D341Med (cell line): ENCODE measurements at regions not wholly inside any gene's neighbourhood (a gene's known extent, or its start where the extent isn't known, plus 50 kb on each side); places are given as distances from the start of the nearest gene placed in this dataset.
"Not testable (repeated sequence)": the region's sequence is repeated elsewhere in the genome, so short reads cannot be mapped to it uniquely, and the experiment has no call there.

Experiments used
- DNase-seq: peaks from one replicate; pipeline ENCODE4 v3.0.0; 2012; ENCODE audit warnings: low spot score

DNA sequence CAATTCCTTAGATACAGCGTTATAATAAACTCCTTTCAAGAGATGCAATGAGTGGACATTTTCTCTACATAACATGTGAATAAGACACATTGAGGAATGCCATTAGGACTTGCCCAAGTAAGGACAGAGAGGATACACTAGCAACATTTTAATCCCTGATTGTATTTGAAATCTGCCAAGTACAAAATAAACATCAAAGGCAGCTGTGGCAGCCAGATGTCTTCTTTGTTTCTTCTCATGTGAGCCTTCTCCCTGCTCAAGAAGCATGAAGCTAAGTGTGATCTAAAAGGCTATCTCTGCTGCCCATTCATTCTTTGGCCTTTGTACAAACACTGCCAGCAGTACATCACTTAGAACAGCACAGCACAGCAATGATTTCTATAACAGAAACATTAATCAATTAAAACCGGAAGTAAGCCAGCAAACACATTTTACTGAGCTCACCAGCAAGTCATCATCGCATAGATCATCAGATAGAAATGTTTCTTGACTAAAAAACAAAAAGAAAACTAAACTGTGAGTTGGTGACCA lies 364.0 kb downstream of the CNTN6 start:
- no peak for DNase-seq

DNA sequence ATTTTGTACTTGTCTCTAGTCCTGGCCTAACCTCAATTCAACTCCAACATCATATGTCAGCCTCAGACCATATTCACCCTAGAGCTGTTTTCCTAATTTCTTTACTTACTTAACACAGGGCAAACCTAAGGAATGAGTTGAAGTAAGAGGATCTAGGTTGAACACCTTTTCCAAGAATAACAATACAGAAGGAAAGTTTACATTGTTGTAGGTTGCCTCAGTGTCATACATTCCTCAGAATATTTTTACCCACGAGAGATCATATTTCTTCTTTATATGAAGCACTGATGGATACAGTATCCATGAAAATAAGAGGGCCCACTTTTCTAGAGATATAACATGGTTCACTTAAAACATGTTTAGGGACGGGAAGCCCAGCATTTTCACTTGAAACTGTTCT lies 369.5 kb downstream of the CNTN6 start:
- DNase-seq: no peak

DNA sequence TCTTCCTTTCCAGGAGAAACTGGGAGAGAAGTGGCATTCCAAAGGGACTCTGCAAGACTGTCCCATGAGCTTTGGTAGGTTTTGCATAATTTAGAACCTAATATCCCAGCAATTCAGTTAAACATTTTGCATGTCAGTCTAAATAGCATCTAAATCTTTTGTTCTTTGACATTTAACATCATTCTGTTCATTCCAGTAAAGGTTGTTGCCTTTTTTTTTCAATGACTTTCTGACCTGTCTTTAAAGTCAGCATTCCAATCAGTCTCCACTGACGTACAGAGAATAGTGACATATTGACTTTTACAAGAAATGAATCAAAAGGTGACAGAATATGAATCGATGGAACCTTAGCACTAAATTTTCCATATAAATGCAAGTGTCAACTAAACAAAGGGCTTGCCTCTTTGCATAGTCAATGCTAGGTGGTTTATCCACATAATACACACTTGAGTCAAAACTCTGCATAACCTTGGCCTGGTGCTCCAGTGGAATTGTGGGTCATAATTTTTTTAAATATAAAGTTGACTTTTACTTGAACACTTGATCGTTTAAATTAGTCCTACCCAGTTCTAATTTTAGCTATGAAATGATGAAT lies 370.1 kb downstream of the CNTN6 start:
- DNase-seq: no peak

DNA sequence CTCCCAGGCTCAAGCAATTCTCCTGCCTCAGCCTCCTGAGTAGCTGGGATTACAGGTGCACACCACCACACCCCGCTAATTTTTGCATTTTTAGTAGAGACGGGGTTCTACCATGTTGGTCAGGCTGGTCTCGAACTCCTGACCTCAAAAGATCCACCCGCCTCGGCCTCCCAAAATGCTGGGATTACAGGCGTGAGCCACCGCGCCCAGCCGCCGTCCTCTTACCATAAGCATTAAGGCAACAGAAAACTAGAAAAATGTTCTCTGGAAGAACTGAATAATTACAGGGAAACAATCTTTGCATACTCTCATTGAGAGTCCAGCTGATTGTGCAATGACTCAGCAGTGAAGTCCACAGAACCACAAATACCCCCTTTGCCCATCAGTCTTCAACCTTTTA lies 372.3 kb downstream of the CNTN6 start:
- not testable (repeated sequence) for DNase-seq

DNA sequence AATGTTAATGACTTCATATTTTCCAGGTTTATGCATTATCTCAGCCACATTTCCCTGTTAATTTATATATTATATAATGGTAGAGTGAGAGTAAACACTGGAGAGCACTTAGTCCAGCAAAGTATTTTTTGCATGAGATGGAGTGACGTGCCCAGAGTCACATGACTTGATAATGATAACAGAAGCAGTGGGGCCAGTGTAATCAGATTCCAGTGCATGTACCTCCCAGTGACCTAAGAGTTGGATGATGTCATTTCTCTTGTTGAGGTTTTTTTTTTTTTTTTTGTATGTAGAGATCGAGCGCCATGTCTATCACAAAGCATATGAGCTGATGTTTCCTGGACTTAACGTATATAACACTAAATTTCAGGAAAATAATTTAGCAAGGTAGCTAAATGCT lies 375.3 kb downstream of the CNTN6 start:
- no peak for DNase-seq

DNA sequence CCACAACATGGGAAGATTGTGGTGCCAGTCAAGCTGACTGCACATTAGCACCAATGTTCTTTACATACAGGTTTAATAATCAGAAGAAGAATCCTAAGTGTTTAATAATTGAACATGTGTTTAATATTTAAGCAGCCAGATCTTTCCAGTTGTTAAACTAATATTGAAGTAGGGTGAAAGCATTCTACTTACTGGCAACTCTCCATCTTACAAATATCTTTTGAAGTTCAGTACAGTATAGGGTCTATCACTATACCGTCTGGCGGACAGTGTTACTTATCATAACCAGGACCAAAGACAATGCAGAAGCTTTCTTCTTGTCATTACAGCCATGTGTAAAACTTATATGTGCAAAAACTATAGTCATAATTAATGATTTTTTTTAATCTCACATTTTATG lies 376.4 kb downstream of the CNTN6 start:
- no peak for DNase-seq

DNA sequence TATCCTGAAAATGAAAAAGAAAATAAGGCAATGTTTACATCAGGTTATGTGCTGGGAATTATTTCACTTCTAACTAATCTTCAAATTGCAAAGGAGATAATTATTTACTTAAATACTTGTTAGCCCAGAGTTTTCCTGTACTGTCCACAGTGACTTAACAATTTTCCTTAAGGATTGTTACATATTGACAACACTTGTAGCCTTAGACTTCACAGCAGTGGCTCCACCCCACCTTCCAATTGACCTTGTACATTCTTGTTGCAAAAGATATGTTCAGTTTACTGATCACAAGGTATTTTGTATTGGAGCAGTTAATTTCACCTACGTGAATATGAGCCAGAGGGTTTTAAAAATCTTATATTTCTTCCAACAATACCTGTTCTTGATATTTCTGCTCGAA lies 376.9 kb downstream of the CNTN6 start:
- no peak for DNase-seq

DNA sequence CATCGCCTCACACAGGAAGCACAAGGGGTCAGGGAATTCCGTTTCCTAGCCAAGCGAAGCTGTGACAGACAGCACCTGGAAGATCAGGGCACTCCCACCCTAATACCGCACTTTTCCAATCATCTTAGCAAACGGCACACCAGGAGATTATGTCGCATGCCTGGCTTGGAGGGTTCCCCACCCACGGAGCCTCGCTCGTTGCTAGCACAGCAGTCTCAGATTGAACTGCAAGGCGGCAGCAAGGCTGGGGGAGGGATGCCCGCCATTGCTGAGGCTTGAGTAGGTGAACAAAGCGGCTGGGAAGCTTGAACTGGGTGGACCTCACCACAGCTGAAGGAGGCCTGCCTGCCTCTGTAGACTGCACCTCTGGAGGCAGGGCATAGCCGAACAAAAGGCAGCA lies 384.8 kb downstream of the CNTN6 start:
- DNase-seq: no peak

DNA sequence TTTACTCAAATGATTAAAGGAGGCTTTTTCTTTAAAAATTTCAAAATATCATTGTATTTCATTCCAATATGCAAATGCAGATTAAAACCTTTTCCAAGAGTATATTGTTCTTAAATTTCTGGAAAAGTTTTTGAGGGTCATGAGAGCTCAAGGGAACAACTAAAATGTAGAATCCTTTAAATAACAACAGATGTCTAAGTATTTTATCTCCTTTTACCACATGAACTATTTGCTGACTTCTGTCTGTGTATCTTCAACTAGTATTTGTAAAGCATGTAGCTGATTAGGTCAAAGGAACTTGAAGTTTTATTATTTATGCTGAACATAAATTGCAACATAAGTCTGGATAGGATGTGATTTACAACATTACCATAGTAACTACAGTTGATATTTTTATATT lies 402.6 kb downstream of the CNTN6 start:
- no peak for DNase-seq

DNA sequence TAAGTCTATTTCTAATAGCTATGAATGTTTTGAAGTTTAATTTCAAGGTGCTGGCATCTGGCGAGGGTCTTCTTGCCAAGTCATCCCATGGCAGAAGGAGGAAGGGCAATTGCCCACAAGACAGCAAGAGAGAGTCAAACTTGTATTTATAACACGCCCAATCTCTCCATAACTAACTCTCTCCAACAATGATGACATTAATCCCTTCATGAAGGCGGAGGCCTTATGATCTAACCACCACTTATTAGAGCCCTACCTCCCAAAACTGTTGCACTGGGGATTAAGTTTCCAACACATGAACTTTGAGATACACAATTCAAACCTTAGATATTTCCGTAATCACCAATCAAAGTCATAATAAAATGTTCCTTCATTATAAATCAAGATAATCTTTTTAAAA lies 406.9 kb downstream of the CNTN6 start:
- DNase-seq: no peak

DNA sequence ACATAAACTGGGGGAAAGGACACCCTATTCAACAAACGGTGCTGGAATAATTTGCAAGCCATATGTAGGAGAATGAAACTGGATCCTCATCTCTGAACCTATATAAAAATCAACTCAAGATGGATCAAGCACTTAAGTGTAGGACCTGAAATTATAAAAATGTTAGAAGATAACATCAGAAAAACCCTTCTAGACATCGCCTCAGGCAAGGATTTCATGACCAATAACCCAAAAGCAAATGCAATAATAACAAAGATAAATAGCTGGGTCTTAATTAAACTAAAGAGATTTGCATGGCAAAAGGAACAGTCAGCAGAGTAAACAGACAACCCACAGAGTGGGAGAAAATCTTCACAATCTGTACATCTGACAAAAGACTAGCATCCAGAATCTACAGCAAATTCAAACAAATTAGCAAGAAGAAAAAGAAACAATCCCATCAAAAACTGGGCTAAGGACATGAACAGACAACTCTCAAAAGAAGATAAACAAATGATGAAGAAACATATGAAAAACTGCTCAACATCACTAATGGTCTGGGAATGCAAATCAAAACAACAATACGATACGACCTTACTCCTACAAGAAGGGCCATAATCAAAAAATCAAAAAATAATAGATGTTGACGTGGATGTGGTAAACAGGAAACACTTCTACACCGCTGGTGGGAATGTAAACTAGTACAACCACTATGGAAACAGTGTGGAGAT lies 408.7 kb downstream of the CNTN6 start:
- DNase-seq: no peak

DNA sequence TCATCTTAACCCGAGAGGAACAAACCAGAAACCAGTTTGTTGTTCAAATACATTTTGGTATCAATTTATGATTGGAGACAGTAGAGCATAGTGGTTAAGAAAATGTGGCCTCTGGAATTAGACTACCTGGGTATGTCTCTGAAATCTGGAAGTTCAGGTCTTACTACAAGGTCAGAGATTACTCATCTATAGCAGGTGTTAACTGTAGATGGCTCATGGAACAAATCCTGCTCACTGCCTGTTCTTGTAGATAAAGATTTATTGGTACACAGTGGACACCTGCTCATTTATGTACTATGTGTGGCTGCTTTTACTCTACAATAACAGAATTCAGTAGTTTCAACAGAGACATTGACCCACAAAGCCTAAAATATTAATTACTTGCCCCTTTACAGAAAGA lies 413.3 kb downstream of the CNTN6 start:
- no peak for DNase-seq

DNA sequence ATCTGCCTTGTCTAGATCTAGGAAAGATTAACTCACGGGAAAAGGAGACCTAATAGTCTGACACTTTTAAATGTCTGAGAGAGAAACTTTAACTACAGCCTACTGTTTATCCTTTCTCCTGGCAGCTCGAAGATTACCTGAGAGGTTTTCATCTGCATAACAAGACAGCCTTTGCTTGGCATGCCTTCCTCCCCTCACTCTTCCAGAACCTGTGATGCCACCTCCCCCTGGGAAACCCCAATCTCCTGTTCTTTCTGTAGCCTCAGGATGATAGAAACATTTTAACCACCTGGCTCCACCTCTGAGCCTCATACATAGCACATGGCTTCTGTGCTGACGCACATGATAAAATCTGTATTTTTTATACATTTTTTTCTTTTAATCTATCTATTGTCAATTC lies 420.8 kb downstream of the CNTN6 start:
- no peak for DNase-seq

DNA sequence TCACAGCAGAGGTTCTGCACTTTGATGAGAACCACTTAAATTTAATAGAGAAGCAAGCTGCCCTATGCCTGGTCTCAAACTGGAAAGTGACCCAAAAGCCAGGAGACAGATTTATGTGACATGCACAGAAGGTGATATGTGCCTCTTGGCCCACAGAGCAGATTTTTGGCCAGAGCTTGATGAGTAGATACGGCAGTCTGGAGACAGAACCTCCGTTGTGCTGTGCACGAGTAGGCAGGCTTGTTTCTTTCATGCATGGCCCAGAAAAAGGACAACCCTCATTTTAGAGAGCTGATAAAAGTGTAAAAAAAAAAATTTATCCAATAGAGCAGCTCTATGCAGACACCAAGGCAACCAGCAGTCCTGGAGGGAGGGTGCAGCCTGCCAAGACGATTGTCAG lies 423.1 kb downstream of the CNTN6 start:
- no peak for DNase-seq

DNA sequence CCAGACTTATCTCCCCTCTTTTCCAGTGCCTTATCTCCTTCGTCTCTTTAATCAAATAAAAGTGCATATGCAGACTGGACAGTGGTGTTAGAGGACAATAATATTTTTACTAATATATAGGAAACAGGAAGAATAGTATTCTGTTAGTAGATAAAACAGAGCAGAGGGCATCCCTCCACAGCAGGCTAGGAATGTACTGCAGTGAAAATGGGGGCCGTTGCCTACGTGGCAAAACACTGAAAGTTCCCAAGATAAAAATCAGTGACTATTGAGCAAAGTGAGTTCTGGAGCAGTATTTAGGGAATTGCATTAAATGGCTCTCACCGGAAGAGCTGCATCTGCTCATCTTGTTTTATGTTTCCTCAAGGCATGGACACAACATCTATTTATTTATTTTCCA lies 435.0 kb downstream of the CNTN6 start:
- no peak for DNase-seq

DNA sequence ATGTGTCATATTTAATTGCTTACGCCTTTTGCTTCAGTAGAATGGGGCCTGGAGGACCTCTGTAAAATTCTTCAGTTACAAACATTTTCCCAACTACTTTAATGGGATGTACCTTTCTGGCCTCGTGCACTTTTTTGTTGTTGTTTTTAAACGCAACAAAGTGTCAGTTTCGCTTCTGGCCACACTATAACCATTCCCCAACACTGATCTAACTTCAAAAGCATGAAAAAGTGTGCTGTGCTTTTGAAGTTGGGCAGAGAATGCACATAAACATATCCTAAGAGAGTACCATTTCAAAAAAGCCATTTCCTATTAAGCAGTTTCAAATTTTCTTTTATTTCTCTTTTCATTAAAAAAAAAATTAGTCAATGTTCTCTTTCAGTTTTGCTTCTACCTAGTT lies 435.8 kb downstream of the CNTN6 start:
- no peak for DNase-seq

DNA sequence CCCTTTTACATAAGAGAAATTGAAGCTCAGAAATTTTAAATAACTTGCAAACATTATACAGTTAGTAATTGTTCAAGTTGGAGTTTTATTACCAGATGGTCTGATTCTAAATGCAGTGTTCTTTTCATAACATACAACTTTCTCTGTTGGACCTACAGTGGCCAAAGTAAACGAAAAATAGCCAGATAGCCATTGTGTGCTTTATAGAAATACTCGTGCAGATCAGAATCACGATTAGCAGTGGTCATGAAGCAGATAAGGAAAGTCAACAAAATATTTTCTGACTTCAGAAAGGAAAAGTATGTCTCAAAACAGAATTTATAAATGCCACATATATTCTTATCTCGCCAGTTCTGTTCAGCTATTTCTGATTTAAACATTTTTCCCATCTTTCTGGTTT lies 436.9 kb downstream of the CNTN6 start:
- no peak for DNase-seq

DNA sequence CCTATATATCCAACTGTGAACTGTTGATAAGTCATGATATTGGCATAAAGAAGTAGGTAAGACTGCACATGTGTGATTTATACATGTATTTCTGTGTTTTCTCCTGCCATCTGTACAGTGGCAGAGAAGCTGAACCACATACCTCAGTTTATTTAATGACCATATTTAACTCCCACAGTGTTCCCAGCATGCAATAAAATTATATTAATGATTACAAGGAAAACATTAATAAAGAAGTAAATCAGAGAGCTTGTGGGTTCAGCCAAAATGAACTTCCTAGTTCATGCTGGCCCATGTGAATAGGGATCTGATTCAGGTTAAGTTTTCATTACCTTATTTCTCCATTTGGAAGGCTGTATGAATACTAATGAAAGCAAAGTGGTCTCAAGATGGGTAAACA lies 439.2 kb downstream of the CNTN6 start:
- DNase-seq: no peak

DNA sequence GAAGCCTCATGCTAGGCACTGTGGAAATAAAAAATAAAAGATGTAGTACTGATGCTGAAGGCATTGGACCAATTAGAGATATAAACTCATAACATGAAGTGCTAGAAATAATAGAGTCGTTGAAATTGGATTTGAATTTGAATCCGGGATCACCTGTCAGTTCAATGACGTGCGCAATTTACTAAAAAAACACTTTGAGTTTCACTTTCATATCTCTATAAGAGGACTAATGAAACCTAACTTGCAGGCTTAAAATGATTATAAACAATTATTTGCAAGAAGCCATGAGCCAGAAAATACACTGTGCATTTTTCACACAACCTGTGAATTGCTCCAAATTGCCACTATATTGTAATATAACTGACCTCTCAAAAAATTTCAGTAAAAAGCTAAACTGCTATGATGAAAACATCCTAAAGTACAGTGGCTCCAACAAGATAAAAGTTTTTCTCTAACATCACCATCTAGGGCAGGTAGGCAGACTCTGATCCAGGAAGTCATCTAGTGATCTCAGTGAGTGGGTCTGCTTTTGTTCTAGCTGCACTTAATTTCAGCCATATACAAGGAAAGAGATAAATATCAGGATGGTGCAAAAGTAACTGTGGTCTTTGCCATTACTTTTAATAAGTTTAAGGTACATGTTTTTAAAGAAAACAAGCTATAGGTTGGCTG lies 440.2 kb downstream of the CNTN6 start:
- no peak for DNase-seq

DNA sequence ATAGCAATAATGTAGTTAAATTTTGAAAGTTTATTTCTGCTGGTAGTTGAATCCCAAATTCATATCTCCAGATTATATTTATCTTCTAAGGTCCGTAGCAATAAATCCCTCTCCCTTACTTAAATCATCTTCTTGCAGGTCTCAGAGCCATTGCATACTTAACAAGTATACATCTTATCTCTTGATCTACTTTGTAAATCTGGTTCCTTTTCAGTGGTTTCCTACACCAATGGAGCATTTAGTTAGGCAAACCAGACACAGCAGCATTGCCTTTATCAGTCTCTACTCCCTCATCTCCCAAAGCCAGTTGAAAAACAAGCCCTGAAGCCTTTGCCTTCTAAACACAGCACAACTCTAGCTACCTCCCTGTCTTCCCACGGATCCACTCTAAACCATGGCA lies 440.9 kb downstream of the CNTN6 start:
- no peak for DNase-seq

DNA sequence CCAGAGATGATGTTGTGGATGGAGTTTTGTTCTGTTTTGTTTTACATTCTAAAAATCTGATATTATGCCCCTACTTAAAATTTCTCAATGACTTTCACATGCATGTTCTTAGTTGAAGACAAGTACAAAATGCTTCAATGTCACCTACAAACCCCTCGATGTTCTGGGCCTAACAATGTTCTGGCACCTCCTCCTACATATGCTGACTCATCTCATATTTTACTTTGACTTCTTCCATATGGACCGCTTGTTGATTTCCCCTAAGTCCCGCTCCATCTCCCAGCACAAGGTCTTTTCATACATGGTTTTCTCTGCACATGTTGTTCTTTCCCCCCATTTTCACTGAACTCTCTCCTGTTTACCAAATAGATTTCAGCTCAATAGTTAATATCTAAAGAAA lies 441.4 kb downstream of the CNTN6 start:
- DNase-seq: no peak

DNA sequence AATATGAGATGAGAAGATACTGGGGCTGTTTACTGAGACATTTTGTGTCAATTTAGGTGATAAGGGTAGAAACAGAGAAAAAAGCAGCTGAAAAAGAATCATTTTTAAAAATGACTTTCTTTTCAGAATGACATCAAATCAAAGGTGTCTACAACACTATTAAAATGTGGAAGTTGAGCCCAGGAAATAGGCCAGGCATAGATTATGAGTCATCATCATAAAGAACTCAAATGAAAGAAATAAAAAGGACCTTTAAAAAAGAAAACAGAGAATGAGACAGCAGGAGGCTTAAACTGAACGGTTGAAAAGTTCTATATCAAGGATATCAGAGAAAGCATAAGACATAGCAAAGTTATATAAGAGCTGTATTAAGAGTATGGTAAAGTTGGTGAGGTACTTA lies 442.5 kb downstream of the CNTN6 start:
- DNase-seq: no peak

DNA sequence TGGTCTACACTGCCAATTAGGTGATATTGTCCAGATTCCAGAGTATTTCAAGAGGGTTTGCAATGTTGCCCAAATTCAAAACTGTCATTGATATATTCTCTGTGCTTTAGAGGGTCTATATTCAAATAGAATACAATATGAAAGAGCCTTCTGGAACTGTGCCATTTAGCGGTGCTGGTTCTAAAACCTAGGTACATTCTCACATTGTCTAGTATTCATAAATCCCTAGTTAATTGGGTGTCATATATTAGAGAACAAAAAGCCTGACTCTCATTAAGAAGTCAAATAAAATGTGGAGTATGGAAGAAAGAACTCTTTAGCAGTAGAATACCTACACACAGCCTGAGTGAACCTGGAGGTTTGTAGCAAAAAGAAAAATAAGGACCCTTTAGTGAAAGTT lies 447.9 kb downstream of the CNTN6 start:
- no peak for DNase-seq

DNA sequence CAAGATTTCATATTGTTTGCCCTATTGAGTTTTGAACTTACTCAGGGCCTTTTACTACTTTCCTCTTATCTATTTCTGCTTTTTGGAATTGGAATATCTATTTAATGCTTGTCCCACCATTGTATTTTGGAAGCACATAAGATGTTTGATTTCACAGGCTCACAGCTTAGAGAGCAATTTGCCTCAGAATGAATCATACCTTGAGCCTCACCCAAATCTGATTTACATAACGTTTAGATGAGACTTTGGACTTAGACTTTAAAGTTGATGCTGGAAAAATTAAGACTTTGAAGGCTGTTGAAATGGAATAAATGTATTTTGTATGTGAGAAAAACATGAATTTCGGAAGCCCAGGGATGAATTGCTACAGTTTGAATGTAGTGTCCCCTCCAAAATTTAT lies 458.9 kb downstream of the CNTN6 start:
- DNase-seq: no peak
